DOHH2 (cell line): ENCODE measurements at regions not wholly inside any gene's neighbourhood (a gene's known extent, or its start where the extent isn't known, plus 50 kb on each side); places are given as distances from the start of the nearest gene placed in this dataset.

Experiments used
- H3F3A ChIP-seq: fragments of 200-600 bp; sonication (generic), shearing (Covaris generic); 2 replicates; pipeline ENCODE4 v1.6.0; 2016; ENCODE audit warnings: antibody characterized with exemption, mild to moderate bottlenecking; ENCODE audit not compliant: control insufficient read depth, insufficient read depth
- H3K27ac ChIP-seq: fragments of 200-600 bp; sonication (generic); 2 replicates; pipeline ENCODE4 v1.5.1; 2014; ENCODE audit warnings: low read depth, mild to moderate bottlenecking, low read length, moderate library complexity
- H3K27me3 ChIP-seq: fragments of 200-600 bp; sonication (generic); 2 replicates; pipeline ENCODE4 v1.6.1; 2014; ENCODE audit warnings: mild to moderate bottlenecking, low read length, mixed read lengths; ENCODE audit not compliant: control insufficient read depth
- H3K36me3 ChIP-seq: fragments of 200-600 bp; sonication (generic); 2 replicates; pipeline ENCODE4 v1.6.1; 2014; ENCODE audit warnings: mild to moderate bottlenecking, low read length, moderate library complexity, mixed read lengths; ENCODE audit not compliant: control insufficient read depth
- H3K4me1 ChIP-seq: fragments of 200-600 bp; sonication (generic); 2 replicates; pipeline ENCODE4 v1.6.1; 2014; ENCODE audit warnings: mild to moderate bottlenecking, low read length, mixed read lengths; ENCODE audit not compliant: control insufficient read depth
- H3K4me2 ChIP-seq: fragments of 200-600 bp; sonication (generic); 2 replicates; pipeline ENCODE4 v1.6.0; 2014; ENCODE audit warnings: mild to moderate bottlenecking, low read length, moderate library complexity
- H3K4me3 ChIP-seq: fragments of 200-600 bp; sonication (generic); 2 replicates; pipeline ENCODE4 v1.5.1; 2014; ENCODE audit warnings: mild to moderate bottlenecking, low read length, mixed read lengths
- H3K79me2 ChIP-seq: fragments of 200-600 bp; sonication (generic); 2 replicates; pipeline ENCODE4 v1.6.1; 2014; ENCODE audit warnings: mild to moderate bottlenecking, low read length, mixed read lengths; ENCODE audit not compliant: control insufficient read depth
- H3K9me2 ChIP-seq: fragments of 200-600 bp; sonication (generic); replicated peaks from 2 replicates; pipeline ENCODE4 v1.6.1; 2014; ENCODE audit warnings: mild to moderate bottlenecking, low read length, mixed read lengths; ENCODE audit not compliant: control insufficient read depth
- H3K9me3 ChIP-seq: fragments of 200-600 bp; sonication (generic); 2 replicates; pipeline ENCODE4 v1.6.1; 2014; ENCODE audit warnings: antibody characterized with exemption, low read length, mixed read lengths; ENCODE audit not compliant: control insufficient read depth, insufficient read depth
- H4K20me1 ChIP-seq: fragments of 200-600 bp; sonication (generic); 2 replicates; pipeline ENCODE4 v1.6.0; 2014; ENCODE audit warnings: low read depth, mild to moderate bottlenecking, antibody characterized with exemption, low read length, moderate library complexity; ENCODE audit not compliant: control insufficient read depth, insufficient read depth
- CTCF ChIP-seq: fragments of 200-600 bp; sonication (generic); IDR thresholded peaks from one replicate; pipeline ENCODE4 v1.5.1; 2014; ENCODE audit warnings: antibody characterized with exemption, mild to moderate bottlenecking, low read depth, low read length; ENCODE audit not compliant: poor library complexity, severe bottlenecking
- EZH2phosphoT487 ChIP-seq: fragments of 200-600 bp; sonication (generic); IDR thresholded peaks from 2 replicates; pipeline ENCODE4 v1.6.1; 2017; ENCODE audit warnings: borderline replicate concordance, mild to moderate bottlenecking, antibody characterized with exemption, low read length, moderate library complexity, mixed read lengths

- Histone ChIP-seq H3F3A (no peaks in the 10 kb centered on the region), H3K36me3 (no peaks in the 10 kb centered on the region), H3K4me2 (no peak overlapping the region), H3K9me2 (no peaks in the 10 kb centered on the region), H3K27ac (no peak overlapping the region), H3K9me3 (no peaks in the 10 kb centered on the region), H3K4me1 (peaks cover 8% of the 10 kb centered on the region), H4K20me1 (no peaks in the 10 kb centered on the region), H3K79me2 (no peaks in the 10 kb centered on the region), H3K27me3 (no peaks in the 10 kb centered on the region), H3K4me3 (no peak overlapping the region)
- TF ChIP-seq EZH2phosphoT487, result no peak
- no peak for TF ChIP-seq CTCF
Observed at GRCh38 chr5:158537366-158537765, 562.4 kb downstream of the EBF1 start.

GRCh38 chr5:158534203-158534602 lies 565.5 kb downstream of the EBF1 start:
- H3K4me3 ChIP-seq, result no peak overlapping the region
- TF ChIP-seq EZH2phosphoT487 (no peak), CTCF (no peak)
- no peaks in the 10 kb centered on the region for H4K20me1 ChIP-seq
- H3K27ac ChIP-seq, result no peak overlapping the region
- H3F3A ChIP-seq, result no peaks in the 10 kb centered on the region
- peaks cover 8% of the 10 kb centered on the region for H3K4me1 ChIP-seq
- no peaks in the 10 kb centered on the region for H3K79me2 ChIP-seq
- no peaks in the 10 kb centered on the region for H3K36me3 ChIP-seq
- no peaks in the 10 kb centered on the region for H3K9me2 ChIP-seq
- H3K4me2 ChIP-seq, result no peak overlapping the region
- no peaks in the 10 kb centered on the region for H3K27me3 ChIP-seq
- no peaks in the 10 kb centered on the region for H3K9me3 ChIP-seq

- Histone ChIP-seq H3K4me2 (no peak overlapping the region), H3K79me2 (no peaks in the 10 kb centered on the region), H3K4me1 (no peaks in the 10 kb centered on the region), H3K36me3 (no peaks in the 10 kb centered on the region), H3K4me3 (no peak overlapping the region), H3K27me3 (no peaks in the 10 kb centered on the region), H4K20me1 (no peaks in the 10 kb centered on the region), H3F3A (no peaks in the 10 kb centered on the region), H3K27ac (no peak overlapping the region), H3K9me2 (no peaks in the 10 kb centered on the region), H3K9me3 (no peaks in the 10 kb centered on the region)
- TF ChIP-seq EZH2phosphoT487, result no peak
- TF ChIP-seq CTCF, result no peak
Observed at GRCh38 chr5:158532739-158533138, 567.0 kb downstream of the EBF1 start.

- H3K4me1 ChIP-seq, result no peaks in the 10 kb centered on the region
- no peak overlapping the region for H3K27ac ChIP-seq
- no peaks in the 10 kb centered on the region for H3K9me3 ChIP-seq
- TF ChIP-seq CTCF (no peak), EZH2phosphoT487 (no peak)
- H3F3A ChIP-seq, result no peaks in the 10 kb centered on the region
- H3K79me2 ChIP-seq, result no peaks in the 10 kb centered on the region
- no peak overlapping the region for H3K4me2 ChIP-seq
- H3K27me3 ChIP-seq, result no peaks in the 10 kb centered on the region
- H3K4me3 ChIP-seq, result no peak overlapping the region
- H4K20me1 ChIP-seq, result no peaks in the 10 kb centered on the region
- no peaks in the 10 kb centered on the region for H3K9me2 ChIP-seq
- H3K36me3 ChIP-seq, result no peaks in the 10 kb centered on the region
Observed at GRCh38 chr5:158531860-158532259, 567.9 kb downstream of the EBF1 start.
